H1 (cell line): ENCODE measurements at regions not wholly inside any gene's neighbourhood (a gene's known extent, or its start where the extent isn't known, plus 50 kb on each side); places are given as distances from the start of the nearest gene placed in this dataset.

Experiments
- CTCF ChIA-PET: fragments of 300-600 bp; sonication (Branson Sonifier 250); formaldehyde crosslinking; loops from one replicate; lab custom pipeline; 2021; ENCODE audit not compliant: partially characterized antibody; lab: Charles Lee
- POLR2A ChIA-PET: fragments of 300-600 bp; sonication (Branson Sonifier 250); formaldehyde crosslinking; loops from one replicate; lab custom pipeline; 2021; ENCODE audit warnings: inconsistent platforms; ENCODE audit not compliant: partially characterized antibody; lab: Charles Lee
- DNase-seq, 2 experiments: peaks; one replicate each; pipeline versions ENCODE4 v3.0.0 to v3.0.0-alpha.2; 2010 to 2022; ENCODE audit warnings: low spot score in 2 of 2, low read depth in 1 of 2, mixed read lengths in 1 of 2
- FAIRE-seq: peaks from 2 replicates; lab custom pipeline; 2011; peaks lifted over from hg19 to GRCh38; lab: Jason Lieb, UNC
- H2AFZ ChIP-seq: 2 replicates; pipeline ENCODE4 v1.8.1; 2012; ENCODE audit warnings: low read length, inconsistent platforms
- H2AK5ac ChIP-seq: 2 replicates; pipeline ENCODE4 v1.6.1; 2013; ENCODE audit warnings: low read depth, low read length
- H2BK120ac ChIP-seq: replicated peaks from 2 replicates; pipeline ENCODE3; 2013; ENCODE audit warnings: low read depth, low read length, inconsistent platforms
- H2BK12ac ChIP-seq: 2 replicates; pipeline ENCODE4 v1.6.1; 2013; ENCODE audit warnings: low read depth, low read length
- H2BK15ac ChIP-seq: 2 replicates; pipeline ENCODE4 v1.6.1; 2013; ENCODE audit warnings: low read length
- H2BK20ac ChIP-seq: 2 replicates; pipeline ENCODE4 v1.6.1; 2013; ENCODE audit warnings: low read length
- H2BK5ac ChIP-seq: 2 replicates; pipeline ENCODE4 v1.6.1; 2013; ENCODE audit warnings: low read depth, low read length
- H3K14ac ChIP-seq: 2 replicates; pipeline ENCODE4 v1.6.1; 2013; ENCODE audit warnings: inconsistent platforms; ENCODE audit not compliant: insufficient read length
- H3K18ac ChIP-seq: 2 replicates; pipeline ENCODE4 v1.6.1; 2013; ENCODE audit warnings: low read length; ENCODE audit errors: extremely low read depth
- H3K23ac ChIP-seq: 2 replicates; pipeline ENCODE4 v1.6.1; 2013; ENCODE audit warnings: inconsistent platforms; ENCODE audit not compliant: insufficient read length
- H3K23me2 ChIP-seq: 2 replicates; pipeline ENCODE4 v1.6.1; 2013; ENCODE audit warnings: low read depth, low read length
- H3K27ac ChIP-seq: 2 replicates; pipeline ENCODE4 v1.6.1; 2011; ENCODE audit warnings: low read depth, low read length, inconsistent platforms
- H3K27me3 ChIP-seq, 4 experiments: replicated peaks in 1 of 4; 1 replicate in 1 of 4; 2 replicates in 3 of 4; pipeline versions ENCODE4 v1.6.1 to v1.8.1; 2011 to 2013; ENCODE audit warnings: low read length in 3 of 4, mild to moderate bottlenecking in 3 of 4, inconsistent platforms in 2 of 4, mixed read lengths in 2 of 4, moderate library complexity in 1 of 4; ENCODE audit not compliant: control insufficient read depth in 3 of 4, insufficient read depth in 3 of 4; ENCODE audit errors: extremely low read depth in 1 of 4
- H3K36me3 ChIP-seq, 4 experiments: 2 replicates each; pipeline versions ENCODE4 v1.6.1 to v1.8.1; 2011 to 2013; ENCODE audit warnings: mild to moderate bottlenecking in 4 of 4, low read length in 3 of 4, moderate library complexity in 2 of 4, control low read depth in 1 of 4, inconsistent platforms in 1 of 4; ENCODE audit not compliant: insufficient read depth in 4 of 4, control insufficient read depth in 2 of 4
- H3K4ac ChIP-seq: replicated peaks from 2 replicates; pipeline ENCODE3; 2013; ENCODE audit warnings: low read length, low read depth, mixed read lengths, inconsistent platforms; ENCODE audit not compliant: insufficient read length
- H3K4me1 ChIP-seq, 4 experiments: replicated peaks in 1 of 4; 1 replicate in 1 of 4; 2 replicates in 3 of 4; pipeline versions ENCODE4 v1.6.1 to v1.8.1; 2011 to 2013; ENCODE audit warnings: low read length in 3 of 4, inconsistent platforms in 2 of 4, mixed read lengths in 1 of 4; ENCODE audit not compliant: insufficient read depth in 4 of 4, control insufficient read depth in 3 of 4
- H3K4me2 ChIP-seq, 2 experiments: 2 replicates each; pipeline versions ENCODE4 v1.6.1 to v1.8.1; 2011 to 2013; ENCODE audit warnings: low read depth in 2 of 2, low read length in 2 of 2, control low read depth in 1 of 2, inconsistent platforms in 1 of 2, mild to moderate bottlenecking in 1 of 2; ENCODE audit not compliant: insufficient read depth in 1 of 2
- H3K4me3 ChIP-seq, 4 experiments: fragments of 200-600, 300-600 bp in 1 of 4; sonication (generic), shearing (Covaris generic), sonication (Bioruptor Twin) in 1 of 4; 2 replicates each; pipeline versions ENCODE4 v1.5.1 to v1.8.1; 2011 to 2016; ENCODE audit warnings: low read length in 4 of 4, low read depth in 3 of 4, control low read depth in 2 of 4, inconsistent platforms in 2 of 4, mild to moderate bottlenecking in 2 of 4, mixed read lengths in 1 of 4, moderate library complexity in 1 of 4; ENCODE audit not compliant: insufficient read depth in 2 of 4; ENCODE audit errors: extremely low read depth in 1 of 4
- H3K56ac ChIP-seq: replicated peaks from 2 replicates; pipeline ENCODE3; 2013; ENCODE audit warnings: low read depth, mild to moderate bottlenecking, mixed read lengths, low read length, inconsistent platforms; ENCODE audit not compliant: insufficient read length
- H3K79me1 ChIP-seq: 2 replicates; pipeline ENCODE4 v1.6.1; 2013; ENCODE audit warnings: low read depth, low read length, control low read depth
- H3K79me2 ChIP-seq, 2 experiments: 2 replicates each; pipeline versions ENCODE4 v1.6.1 to v1.8.1; 2012 to 2013; ENCODE audit warnings: low read length in 2 of 2, mild to moderate bottlenecking in 2 of 2, inconsistent platforms in 1 of 2; ENCODE audit not compliant: insufficient read depth in 2 of 2, control insufficient read depth in 1 of 2
- H3K9ac ChIP-seq, 4 experiments: replicated peaks in 1 of 4; 1 replicate in 1 of 4; 2 replicates in 3 of 4; pipeline versions ENCODE4 v1.6.1 to v1.8.1; 2011 to 2013; ENCODE audit warnings: low read depth in 3 of 4, low read length in 3 of 4, control low read depth in 2 of 4, mild to moderate bottlenecking in 2 of 4, moderate library complexity in 2 of 4, inconsistent platforms in 1 of 4; ENCODE audit errors: extremely low read depth in 1 of 4
- H3K9me3 ChIP-seq, 2 experiments: 2 replicates each; pipeline versions ENCODE4 v1.6.1 to v1.8.1; 2012 to 2013; ENCODE audit warnings: mild to moderate bottlenecking in 2 of 2, moderate library complexity in 2 of 2, control low read depth in 1 of 2, inconsistent platforms in 1 of 2, low read depth in 1 of 2, low read length in 1 of 2, mixed read lengths in 1 of 2; ENCODE audit not compliant: insufficient read depth in 2 of 2
- H4K20me1 ChIP-seq, 2 experiments: replicated peaks in 1 of 2; 2 replicates each; pipeline versions ENCODE3 to v1.8.1; 2011 to 2013; ENCODE audit warnings: inconsistent platforms in 2 of 2, low read length in 2 of 2, mild to moderate bottlenecking in 1 of 2; ENCODE audit not compliant: insufficient read depth in 2 of 2, control insufficient read depth in 1 of 2
- H4K5ac ChIP-seq: 2 replicates; pipeline ENCODE4 v1.6.1; 2013; ENCODE audit warnings: low read length, low read depth, mixed read lengths, inconsistent platforms; ENCODE audit not compliant: insufficient read length
- H4K8ac ChIP-seq: 2 replicates; pipeline ENCODE4 v1.8.0; 2013; ENCODE audit warnings: mild to moderate bottlenecking, moderate library complexity, low read length, inconsistent platforms; ENCODE audit not compliant: insufficient read depth; ENCODE audit errors: extremely low read depth
- H4K91ac ChIP-seq: replicated peaks from 2 replicates; pipeline ENCODE3; 2013; ENCODE audit warnings: low read length, mixed read lengths, inconsistent platforms; ENCODE audit not compliant: insufficient read length
- BRCA1 ChIP-seq: IDR thresholded peaks from 2 replicates; pipeline ENCODE4 v1.6.1; 2012; ENCODE audit warnings: low read depth, low read length, improper control_type of control experiment
- GABPA ChIP-seq: IDR thresholded peaks from 2 replicates; pipeline ENCODE4 v1.6.1; 2011; ENCODE audit warnings: mild to moderate bottlenecking, low read length, moderate library complexity, borderline replicate concordance; ENCODE audit not compliant: insufficient read depth
- POLR2A ChIP-seq, 2 experiments: IDR thresholded peaks; 1 replicate in 1 of 2; 2 replicates in 1 of 2; pipeline ENCODE4 v1.6.1; 2011; ENCODE audit warnings: low read depth in 2 of 2, low read length in 2 of 2, mild to moderate bottlenecking in 2 of 2; ENCODE audit errors: control extremely low read depth in 1 of 2
- SP2 ChIP-seq: IDR thresholded peaks from 2 replicates; pipeline ENCODE4 v1.6.1; 2012; ENCODE audit warnings: mild to moderate bottlenecking, low read length, inconsistent platforms
- SRF ChIP-seq: IDR thresholded peaks from 2 replicates; pipeline ENCODE4 v1.6.1; 2011; ENCODE audit warnings: mild to moderate bottlenecking, low read depth, low read length, moderate library complexity
- TBP ChIP-seq: IDR thresholded peaks from 2 replicates; pipeline ENCODE4 v1.6.1; 2011; ENCODE audit warnings: low read depth, low read length, improper control_type of control experiment
- TCF12 ChIP-seq: IDR thresholded peaks from 2 replicates; pipeline ENCODE4 v1.6.1; 2011; ENCODE audit warnings: low read depth, mild to moderate bottlenecking, low read length
- WGBS, 2 experiments: shearing (Covaris generic) in 1 of 2; methylation state at CpG; one replicate each; pipeline versions ENCODE4 v1.1.6 to v1.1.7; 2013 to 2015; ENCODE audit warnings: low lambda C conversion rate in 2 of 2, mixed read lengths in 2 of 2, inconsistent platforms in 1 of 2, low coverage in 1 of 2, missing lambda C conversion rate in 1 of 2; ENCODE audit not compliant: insufficient replicate concordance in 2 of 2, insufficient coverage in 1 of 2, insufficient read length in 1 of 2; ENCODE audit errors: extremely low coverage in 1 of 2, missing lambda C conversion rate in 1 of 2; 5-methylcytosine and 5-hydroxymethylcytosine counted together

- Histone ChIP-seq H3K4ac (no peak overlapping the region), H4K8ac (no peak overlapping the region), H3K23ac (no peak overlapping the region), H2BK15ac (no peak overlapping the region; the same call in 1 of the 2 replicates), H3K79me2 (no peaks in the 10 kb centered on the region), H3K36me3 (no peaks in the 10 kb centered on the region), H2BK12ac (no peak overlapping the region), H3K79me1 (no peaks in the 10 kb centered on the region), H4K5ac (no peak overlapping the region), H3K23me2 (peaks cover 4% of the 10 kb centered on the region; the same call in 1 of the 2 replicates), H4K91ac (no peak overlapping the region), H2AK5ac (no peak overlapping the region), H2BK20ac (no peak overlapping the region), H3K4me3 (no peak overlapping the region), H4K20me1 (peaks cover 0 to 3% of the 10 kb centered on the region in 2 experiments), H3K4me1 (peaks cover 0 to 1% (median 0%) of the 10 kb centered on the region in 4 experiments; a peak in 1 of 7 replicates), H3K4me2 (no peak overlapping the region), H2BK120ac (no peak overlapping the region), H3K9ac (no peak overlapping the region), H2AFZ (no peak overlapping the region), H3K27ac (no peak overlapping the region), H2BK5ac (no peak overlapping the region; the same call in 1 of the 2 replicates), H3K18ac (no peak overlapping the region), H3K56ac (peak overlapping the region; percentile 46), H3K27me3 (no peaks in the 10 kb centered on the region), H3K14ac (no peak overlapping the region), H3K9me3 (no peaks in the 10 kb centered on the region)
- POLR2A ChIA-PET: no interaction called here
- no peak for DNase-seq
- no peak for FAIRE-seq
- no peak for TF ChIP-seq POLR2A (IDR thresholded peaks at IDR 0.05; ENCODE audit: control extremely low read depth in 1 of 2, low read depth in 2 of 2, low read length in 2 of 2)
- no peak for TF ChIP-seq TCF12
- no peak for TF ChIP-seq SRF
- TF ChIP-seq BRCA1: no peak
- TF ChIP-seq GABPA: no peak
- TF ChIP-seq TBP: no peak
- TF ChIP-seq SP2: no peak
- 91 to 100% methylated on average over 1 to 5 of the region's 5 CpGs for WGBS, 2 experiments
- CTCF ChIA-PET: no interaction called here
Observed at GRCh38 chr10:45111509-45111908, 110.8 kb downstream of the ZNF22 start.
